RPMI7951 (cell line): ENCODE measurements at regions not wholly inside any gene's neighbourhood (a gene's known extent, or its start where the extent isn't known, plus 50 kb on each side); places are given as distances from the start of the nearest gene placed in this dataset.
"Not testable (repeated sequence)": the region's sequence is repeated elsewhere in the genome, so short reads cannot be mapped to it uniquely, and the experiment has no call there.

Experiments
- DNase-seq: peaks from one replicate; pipeline ENCODE4 v3.0.0-alpha.2; 2012; ENCODE audit warnings: low read depth

DNA sequence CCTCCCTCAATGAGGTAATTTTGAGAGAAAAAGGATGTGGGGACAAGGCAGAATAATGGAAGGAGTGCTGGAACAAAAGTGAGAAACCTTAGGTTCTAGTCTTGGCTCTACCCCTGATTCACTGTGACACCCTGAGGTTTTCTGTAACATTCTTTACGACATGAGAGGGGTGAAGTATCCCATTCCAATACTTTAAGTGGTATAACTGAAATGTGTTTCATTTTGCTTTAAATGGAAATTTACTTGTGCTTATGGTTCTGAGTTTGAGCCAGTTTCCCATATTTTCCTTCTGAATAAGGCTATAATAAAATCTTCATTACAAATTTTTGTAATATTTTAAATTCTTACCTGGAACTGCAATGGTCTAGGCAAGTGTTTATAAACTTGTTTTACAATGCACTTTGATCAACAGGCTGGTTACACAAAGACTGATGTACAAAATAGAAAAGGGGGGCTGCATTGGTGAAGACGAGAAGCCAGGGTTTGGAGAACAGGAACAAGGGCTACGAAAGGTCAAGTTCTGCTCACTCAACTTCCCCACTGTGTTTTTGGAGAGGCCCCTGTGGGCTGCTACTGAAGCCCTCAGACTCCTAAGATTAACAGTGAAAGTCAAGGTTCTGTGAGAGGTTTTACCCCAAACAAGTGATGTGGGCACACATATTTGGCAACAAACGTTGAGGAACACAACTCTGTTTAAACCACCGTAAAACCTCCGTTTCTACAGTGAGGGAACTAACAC lies 171.9 kb upstream of the ELL2 start:
- DNase-seq = no peak

DNA sequence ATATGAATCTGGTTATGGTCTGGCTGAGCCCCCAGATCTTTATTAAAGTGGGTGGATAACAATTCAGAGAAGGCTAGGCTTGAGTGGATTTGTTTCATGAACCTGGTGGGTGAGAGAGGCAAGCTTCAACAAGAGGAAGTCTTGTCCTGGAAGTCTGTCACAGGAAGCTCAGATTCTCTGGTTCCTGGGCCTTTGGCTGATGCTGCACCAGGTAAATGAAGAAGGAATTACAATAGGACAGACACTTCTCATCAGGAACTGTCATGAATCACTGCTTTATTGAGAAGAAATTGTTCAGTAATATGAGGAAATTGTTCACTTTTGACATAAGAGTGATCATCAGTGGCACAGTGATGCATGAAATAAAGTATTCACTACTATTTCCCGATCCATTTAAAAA lies 167.6 kb upstream of the ELL2 start:
- no peak for DNase-seq

DNA sequence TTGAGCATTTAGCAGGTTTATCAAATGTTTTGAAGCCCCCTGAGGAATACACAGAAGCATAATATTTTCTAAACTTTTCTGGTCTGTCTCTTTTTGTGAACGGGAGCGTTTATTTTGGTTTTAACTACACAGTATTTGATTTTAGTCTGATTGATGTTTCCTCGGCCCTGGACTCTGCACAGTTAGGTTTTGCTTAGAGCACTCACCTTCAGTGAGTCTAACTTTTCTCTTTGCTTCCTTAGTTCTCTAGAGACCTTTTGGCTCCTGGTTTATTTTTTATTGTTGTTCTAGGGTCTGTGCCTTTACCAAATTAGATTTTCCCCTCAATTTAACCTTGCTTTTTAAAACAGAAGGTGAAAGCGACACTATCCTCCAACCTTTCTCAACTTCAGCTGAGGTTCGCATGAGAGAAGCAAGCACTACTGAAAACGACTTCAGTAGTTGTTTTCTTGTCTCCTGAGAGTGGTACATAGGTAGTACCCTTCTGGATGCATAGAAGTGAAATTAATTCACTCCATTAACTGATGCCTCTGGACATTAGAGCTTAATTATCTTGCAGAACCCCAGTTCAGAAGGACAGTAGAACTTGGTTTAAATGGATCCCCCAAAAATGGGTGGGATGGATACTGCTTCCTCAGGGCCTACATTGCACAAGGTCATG lies 166.7 kb upstream of the ELL2 start:
- no peak for DNase-seq

DNA sequence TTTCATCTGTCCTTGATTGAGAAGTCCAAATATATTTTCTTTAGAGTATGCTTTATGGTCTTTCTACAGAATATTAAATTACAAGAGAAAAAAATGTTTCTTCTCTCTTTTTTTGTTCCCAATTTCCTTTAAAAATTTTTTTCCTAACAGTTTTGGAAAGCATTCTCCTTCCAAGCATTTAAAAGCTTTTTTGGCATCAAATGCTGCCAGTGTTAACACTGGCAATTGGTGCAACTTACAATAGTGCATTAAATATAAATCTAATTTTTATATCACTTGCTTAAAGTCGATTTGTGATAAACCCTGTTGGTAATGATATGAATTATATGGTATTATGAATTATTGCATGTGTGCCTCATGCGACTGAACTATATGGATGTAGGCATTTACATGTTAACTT lies 165.9 kb upstream of the ELL2 start:
- no peak for DNase-seq

DNA sequence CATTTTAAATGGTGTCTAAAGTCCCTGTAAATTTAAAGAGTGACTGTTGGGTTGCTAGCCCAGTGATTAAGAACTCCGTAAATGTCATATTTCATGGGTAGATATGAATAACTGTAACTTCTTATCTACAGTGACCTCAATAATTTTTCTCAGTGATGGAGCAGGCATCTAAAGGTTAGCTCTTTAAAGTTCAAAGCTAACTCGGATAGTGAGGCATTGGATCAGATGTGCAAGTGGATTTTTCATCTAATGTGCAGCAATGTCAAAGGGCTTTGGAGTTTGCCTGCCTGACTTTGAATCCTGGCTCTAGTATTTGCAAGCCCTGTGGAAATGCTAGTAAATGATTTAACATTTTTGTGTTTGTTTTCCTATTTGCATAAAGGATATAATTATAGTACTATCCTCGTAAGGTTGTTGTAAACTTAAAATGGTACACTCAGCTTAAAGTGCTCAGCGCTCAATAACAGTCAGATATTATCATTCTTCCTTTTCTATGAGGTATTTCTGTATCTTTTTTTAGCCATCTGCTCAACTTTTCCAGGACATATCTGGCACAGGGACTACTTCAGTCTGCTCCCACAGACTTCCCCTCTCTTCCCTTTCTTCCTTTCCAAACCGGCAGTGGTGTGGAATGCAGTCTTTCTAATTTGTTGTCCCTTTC lies 163.7 kb upstream of the ELL2 start:
- DNase-seq = no peak

DNA sequence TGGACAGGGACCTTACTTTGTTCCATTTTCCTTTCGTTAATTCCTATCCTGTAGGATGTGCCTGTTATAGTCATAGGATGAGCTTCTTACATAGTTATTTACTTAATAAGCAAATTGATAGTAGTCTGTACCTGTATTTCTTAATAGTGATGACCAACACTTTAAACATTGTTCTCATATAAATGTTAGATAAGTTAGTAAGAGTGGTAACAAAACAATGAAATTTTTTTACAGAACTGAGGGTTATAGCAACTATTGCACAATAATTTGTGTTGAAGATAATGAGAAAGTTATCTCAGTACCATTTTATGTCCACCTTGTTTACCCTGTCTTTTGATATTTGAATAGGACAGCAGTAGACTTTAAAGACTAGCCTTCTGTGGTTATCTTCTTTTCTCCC lies 162.9 kb upstream of the ELL2 start:
- DNase-seq = no peak

DNA sequence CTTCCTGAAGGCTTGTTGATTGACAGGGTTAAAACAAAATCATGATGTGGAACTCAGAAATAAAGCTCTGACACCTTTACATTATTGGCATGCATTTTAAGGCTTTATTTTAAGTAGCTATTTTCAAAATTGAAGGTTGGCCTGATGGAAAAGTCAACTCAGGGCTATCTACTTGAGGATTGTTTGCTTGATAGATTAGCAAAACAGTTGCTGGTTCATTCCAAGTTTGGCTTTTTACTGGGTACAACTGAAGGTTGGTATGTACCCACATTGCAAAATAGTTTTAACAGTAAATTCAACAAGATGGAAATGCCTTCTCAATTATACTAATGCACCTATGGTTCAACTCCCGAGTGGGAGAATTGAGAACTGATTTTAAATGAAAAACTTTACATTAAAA lies 161.8 kb upstream of the ELL2 start:
- no peak for DNase-seq

DNA sequence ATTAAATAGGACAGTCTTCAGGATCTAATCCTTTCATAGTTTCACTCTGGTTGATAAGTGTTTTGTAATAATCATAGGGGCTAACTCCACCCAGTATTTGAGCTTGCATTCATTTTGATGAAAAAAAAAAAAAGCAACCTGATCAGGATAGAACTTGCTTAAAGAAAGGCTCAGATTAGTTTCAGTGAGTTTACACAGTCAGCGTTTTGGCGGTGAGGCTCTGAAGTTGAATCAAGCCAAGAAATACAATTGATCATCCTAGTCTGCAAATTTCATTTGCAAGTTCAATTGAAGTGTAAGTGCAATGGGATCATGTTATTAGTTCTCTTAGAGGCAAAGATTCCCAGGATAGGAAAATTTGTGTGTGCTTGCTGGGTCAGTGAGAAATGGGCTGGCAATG lies 159.7 kb upstream of the ELL2 start:
- DNase-seq = no peak

DNA sequence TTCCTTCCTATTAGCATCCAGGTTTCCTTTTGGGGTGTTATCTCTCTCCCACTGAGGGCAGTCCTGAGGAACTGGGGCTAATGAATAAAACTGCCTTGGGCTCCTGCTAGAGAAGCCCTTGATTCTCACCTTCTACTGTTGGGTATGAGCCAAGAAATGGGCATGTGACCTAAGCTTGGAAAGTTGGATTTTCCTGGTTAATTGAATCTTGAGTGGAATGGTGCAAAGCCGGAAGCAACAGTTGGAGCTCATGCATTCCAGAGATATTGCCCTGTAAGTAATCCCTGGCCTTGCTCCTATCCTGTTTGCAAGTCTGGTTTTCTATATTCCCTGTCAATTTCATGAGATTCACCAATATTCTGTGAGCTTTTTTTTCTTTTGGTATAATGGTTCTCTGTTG lies 158.5 kb upstream of the ELL2 start:
- DNase-seq = no peak

DNA sequence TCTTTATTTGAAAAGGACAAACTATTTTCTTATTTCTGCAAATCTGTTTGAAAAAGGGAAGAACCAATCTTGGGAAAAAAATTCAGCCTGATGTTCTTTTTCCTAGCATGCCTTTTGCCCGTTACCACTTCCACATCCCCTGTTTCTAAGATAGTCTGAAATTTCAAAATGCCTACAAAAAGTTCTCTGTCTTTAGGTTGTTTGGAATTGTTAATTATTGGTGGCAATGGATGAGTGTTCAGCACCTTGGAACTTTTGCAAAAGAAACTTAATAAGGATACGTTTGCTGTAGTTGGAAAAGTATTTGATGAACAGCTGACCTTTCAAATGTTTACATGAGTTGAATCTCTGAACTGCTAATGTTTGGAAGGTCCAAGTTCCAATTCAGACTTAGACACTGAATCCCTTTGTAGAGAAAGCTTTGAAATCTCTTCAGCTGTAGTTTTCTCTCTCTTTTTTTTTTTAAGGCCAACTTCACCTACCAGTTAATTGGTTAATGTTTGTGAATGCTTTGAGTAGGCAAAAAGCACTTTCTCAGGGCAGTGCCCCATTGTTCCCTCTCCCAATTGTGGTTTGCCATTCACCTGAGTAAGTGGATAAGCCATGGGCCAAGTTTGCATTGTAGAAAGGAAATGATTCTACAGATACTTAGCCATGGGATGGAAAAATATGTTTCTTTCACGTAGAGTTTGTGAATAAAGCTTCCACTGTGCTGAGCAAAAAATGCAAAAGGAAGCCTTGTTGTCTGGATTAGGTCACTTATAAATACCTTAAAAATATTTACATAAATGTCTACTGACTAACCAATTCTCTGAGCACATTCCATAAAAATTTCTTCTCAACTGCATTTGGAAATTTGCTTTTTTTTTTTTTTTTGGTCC lies 156.4 kb upstream of the ELL2 start:
- no peak for DNase-seq

DNA sequence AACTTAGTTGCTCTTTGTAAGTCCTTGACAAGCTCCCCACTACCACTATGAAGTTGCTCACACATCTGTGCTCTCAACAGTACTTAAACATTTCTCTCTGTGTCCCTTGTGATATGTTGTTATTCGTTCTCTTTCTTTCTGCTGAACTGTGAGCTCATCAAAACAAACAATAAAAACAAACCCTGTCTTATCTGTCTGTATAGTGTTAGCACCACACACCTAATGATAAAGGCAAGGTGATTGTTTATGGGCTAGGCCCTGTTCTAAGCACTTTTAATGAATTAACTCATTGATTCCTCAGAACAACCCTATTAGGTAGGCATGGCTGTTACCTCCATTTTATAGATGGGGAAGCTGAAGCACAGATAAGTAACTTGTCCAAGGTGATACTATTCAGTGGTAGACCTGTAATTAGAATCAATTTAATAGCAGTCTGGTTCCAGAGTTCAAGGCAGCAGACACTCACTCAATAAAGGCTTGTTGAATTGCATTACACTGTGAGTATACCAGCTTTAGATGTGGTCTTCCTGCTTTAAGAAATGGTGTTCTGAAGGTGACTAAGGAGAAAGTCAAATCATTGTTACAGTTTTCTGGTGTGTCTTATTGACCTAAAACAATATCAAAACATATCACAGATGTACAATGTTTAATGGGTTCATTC lies 153.6 kb upstream of the ELL2 start:
- DNase-seq = no peak

DNA sequence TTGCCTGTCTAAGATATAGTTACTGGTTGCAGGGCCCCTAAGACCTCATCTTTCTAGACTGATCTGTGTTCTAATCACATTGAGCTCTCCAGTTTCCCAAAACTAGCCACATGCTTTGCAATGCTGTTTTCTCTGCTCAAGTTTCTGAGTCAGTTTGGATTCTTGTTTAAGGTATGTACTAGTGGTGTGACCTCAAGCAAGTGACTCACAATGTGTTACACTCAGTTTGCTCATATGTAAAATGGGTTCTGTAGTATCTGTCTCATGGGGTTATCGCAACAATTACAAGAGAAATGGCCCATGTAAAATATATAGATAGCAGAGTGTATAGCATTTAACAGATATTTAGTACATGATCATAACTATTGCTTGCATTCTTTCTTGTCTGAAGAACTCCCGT lies 153.1 kb upstream of the ELL2 start:
- peak; percentile 30 for DNase-seq

DNA sequence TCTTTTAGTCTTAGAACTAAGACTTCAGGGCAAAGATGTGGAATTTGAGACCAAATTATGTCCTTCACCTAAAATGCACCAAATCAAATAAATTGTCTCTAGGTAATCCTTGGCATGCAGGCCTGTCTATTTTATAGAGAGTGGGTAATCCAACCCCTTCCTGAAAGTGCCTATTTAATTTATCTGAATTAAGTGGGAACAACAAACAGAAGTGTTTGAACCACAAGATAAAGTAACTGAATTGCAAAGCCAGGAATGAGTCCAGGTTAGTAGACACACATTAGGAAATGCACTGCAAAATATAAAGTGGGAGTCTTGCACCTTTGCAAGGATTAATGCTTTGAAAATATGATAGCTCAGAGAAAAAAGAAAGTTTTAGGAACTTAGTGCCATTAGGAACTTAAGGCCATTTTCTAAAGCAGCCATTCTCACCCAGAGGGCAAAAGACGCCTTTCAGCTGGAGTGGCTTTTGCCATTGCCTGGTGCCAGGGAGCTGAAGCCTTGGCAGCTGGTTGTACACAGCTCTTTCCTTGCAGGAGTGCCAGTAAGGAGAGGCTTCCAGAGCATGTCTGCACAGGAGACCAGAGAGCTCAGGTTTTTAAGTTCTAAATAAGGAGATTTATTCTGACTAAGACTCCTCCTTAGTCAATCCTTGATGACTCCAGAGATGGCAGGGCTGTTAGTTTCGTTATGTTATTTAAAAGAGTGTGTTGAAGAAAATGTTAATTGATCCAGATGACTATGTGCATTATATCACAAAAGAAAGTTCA lies 151.7 kb upstream of the ELL2 start:
- no peak for DNase-seq

DNA sequence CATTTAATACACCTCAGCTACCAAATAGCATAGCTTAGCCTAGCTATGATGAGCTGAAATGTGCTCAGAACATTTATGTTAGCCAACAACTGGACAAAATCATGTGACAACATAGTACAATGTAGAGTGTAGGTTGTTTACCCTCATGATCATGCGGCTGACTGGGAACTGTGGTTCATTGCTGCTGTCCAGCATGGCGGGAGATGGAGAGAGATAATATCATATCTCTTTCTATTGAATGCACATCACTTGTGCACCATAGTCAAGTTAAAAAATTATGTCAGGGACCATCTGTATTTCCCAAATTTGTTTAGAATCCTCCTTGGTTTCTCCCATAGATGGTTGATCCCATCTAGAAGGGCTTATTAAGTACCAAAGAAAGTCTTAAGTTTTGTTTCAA lies 151.1 kb upstream of the ELL2 start:
- DNase-seq = no peak

DNA sequence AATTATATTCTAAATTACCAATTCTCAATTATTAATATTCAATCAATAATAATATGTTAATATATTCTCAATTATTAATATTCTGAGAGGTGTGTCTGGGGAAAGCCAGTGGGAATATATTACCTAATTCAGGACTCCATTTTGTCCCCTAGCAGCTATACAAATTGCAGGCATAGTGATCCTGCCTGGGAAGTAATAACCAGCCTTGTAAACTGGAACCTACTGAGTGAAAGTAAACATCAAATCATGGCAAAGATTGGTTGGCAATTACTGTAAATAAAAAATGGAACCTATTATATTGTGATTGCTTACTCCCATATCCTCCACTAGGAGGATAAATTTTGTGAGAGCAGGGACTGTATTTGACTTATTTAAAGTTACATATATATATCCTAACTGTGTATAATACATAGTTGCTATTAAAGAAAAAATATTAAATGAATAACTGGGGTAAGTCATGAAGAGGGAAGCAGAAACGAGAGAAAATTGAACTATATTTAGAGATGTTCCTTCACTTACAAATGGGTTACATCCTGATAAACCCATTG lies 150.5 kb upstream of the ELL2 start:
- peak; percentile 7 for DNase-seq

DNA sequence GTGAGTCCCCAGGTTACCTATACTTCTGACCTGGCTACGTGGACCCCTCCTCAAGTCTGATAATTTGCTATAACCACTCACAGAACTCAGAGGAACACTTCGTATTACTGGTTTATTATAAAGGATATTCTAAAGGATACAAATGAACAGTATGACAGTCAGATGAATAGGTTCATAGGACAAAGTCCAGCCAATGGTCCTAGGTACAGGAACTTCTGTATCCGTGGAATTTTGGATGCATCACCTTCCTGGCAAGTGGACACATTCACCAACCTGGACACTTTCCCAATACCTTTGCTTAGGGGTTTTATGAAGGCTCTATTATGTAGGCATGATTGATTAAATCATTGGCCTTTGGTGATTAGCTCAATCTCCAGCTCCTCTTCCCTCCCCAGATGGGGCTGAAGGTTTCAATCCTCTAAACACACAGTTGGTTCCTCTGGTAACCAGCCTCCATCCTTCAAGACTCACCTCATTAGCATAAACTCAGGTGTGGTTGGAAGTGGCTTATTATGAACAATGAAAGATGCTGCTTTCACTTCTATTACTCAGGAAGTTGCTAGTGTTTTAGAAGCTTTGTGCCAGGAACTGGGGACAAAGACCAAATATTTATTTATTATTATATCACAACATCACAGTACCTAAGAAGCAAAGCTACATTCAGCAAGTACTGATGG lies 149.6 kb upstream of the ELL2 start:
- DNase-seq = no peak

DNA sequence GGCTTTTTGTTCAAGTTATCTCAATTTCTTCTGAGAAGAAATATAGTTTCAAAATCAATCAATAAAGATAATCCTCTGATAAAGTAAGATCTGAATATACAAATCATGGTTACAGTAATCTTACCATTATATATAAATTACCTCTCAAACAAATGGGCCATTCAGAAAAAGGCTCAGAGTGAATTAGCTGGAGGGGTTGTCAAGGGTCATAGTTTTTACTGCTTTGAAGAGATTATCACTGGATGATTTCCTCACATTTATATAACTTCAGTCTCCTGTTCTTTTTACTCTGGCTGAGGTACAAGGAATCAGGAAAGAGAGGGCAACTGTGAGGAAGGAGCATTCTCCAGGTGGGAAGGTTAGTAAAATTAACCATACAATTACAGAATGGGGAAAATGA lies 148.6 kb upstream of the ELL2 start:
- no peak for DNase-seq

DNA sequence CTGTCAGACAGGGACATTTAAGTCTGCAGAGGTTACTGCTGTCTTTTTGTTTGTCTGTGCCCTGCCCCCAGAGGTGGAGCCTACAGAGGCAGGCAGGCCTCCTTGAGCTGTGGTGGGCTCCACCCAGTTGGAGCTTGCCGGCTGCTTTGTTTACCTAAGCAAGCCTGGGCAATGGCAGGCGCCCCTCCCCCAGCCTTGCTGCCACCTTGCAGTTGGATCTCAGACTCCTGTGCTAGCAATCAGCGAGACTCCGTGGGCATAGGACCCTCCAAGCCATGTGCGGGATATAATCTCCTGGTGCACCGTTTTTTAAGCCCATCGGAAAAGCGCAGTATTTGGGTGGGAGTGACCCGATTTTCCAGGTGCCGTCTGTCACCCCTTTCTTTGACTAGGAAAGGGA lies 147.0 kb upstream of the ELL2 start:
- DNase-seq = not testable (repeated sequence)

DNA sequence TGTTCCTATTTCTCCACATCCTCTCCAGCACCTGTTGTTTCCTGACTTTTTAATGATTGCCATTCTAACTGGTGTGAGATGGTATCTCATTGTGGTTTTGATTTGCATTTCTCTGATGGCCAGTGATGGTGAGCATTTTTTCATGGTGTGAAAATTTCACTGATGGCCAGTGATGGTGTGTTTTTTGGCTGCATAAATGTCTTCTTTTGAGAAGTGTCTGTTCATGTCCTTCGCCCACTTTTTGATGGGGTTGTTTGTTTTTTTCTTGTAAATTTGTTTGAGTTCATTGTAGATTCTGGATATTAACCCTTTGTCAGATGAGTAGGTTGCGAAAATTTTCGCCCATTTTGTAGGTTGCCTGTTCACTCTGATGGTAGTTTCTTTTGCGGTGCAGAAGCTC lies 142.2 kb upstream of the ELL2 start:
- DNase-seq = not testable (repeated sequence)
